NCI-H128 (cell line): ENCODE measurements at regions not wholly inside any gene's neighbourhood (a gene's known extent, or its start where the extent isn't known, plus 50 kb on each side); places are given as distances from the start of the nearest gene placed in this dataset.
"Not testable (repeated sequence)": the region's sequence is repeated elsewhere in the genome, so short reads cannot be mapped to it uniquely, and the experiment has no call there.

Experiments used
- DNase-seq: peaks from one replicate; lab custom pipeline; 2025; ENCODE audit not compliant: unreplicated experiment; lab: John Stamatoyannopoulos, UW

- DNase-seq: not testable (repeated sequence)
These were observed 705.1 kb downstream of the STPG2 start for GRCh38 chr4:97437998-97438705.

DNA sequence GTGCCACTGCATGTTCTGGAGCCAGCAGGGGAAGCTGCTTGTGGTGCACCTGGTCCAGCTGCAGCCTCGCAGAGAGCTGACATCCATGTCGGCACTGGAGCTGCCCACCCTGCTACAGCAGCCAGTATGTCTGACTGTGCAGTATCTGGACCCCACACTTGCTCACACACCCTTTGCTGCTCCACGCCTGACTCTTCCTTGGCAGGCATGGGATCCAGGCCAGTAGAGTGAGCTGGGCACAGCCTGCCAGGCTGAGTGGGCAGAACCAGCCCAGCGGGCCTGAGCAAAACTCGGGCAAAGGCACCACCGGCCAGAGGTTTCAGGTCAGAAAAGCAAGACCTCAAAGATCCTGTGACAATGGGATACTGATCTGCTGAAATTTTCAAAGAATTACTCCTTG lies 690.1 kb downstream of the STPG2 start:
- no peak for DNase-seq

- DNase-seq: no peak
These were observed 686.0 kb downstream of the STPG2 start for GRCh38 chr4:97457253-97457652.

- DNase-seq: no peak
These were observed 675.0 kb downstream of the STPG2 start for GRCh38 chr4:97468272-97468671.

- no peak for DNase-seq
These were observed 667.7 kb downstream of the STPG2 start for GRCh38 chr4:97475621-97476020.

DNA sequence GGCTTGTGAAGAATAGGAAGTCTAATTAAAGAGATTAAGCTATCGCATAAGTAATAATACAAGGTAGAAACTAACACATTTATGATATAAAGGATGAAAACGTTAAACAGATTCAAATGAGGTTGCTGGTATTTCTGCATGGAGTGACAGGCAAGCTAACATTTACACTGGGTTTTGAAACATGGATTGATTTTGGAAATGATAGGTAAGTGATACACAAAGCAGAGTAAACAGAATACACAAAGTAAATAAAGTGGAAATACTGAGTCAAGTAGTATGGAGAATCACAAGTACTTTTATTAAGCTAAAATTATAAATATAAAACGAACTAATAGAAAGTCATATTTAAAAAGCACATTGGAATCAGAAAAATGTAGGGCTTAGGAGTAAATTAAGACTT lies 665.3 kb downstream of the STPG2 start:
- no peak for DNase-seq

DNA sequence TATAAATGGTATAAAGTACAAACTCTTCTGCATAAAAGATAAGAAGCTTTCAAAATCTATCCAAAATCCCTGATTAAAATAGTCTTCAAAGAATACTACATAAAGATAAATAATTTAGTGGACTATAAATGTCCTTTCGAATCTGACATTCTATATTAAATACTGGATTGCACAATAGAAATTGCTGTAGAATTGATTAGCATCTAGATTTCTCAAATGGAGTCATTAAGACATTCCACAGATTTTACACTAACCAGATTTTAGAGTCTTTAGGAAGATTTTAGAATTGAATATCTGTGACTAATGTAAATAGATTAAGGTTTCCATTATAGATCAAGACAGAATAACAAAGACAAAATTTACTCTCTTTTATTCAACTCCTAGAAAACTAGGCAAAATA lies 663.9 kb downstream of the STPG2 start:
- no peak for DNase-seq

DNA sequence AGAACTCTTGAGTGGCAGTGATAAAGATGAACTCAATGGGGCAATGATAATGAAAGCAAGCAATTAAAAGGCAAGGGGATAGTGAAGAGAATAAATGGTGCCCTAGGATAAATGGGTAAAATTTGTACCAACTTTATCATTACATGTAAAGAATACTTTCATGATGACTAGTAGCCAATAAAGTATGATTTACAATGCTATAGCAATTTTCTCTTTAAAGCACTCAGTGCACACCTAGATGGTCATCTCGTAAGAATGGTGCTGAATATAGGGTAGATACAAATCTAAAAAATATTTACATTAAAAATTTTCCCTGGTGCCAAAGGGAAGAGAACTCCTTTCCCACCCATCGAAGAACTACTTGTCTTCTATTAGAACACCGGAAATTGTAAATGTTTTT lies 651.4 kb downstream of the STPG2 start:
- DNase-seq: no peak

- DNase-seq: no peak
These were observed 649.3 kb downstream of the STPG2 start for GRCh38 chr4:97493815-97494518.

GRCh38 chr4:97496298-97496873 lies 646.9 kb downstream of the STPG2 start:
- no peak for DNase-seq

- DNase-seq: no peak
These were observed 644.4 kb downstream of the STPG2 start for GRCh38 chr4:97498875-97499274.

- no peak for DNase-seq
These were observed 642.9 kb downstream of the STPG2 start for GRCh38 chr4:97500423-97500822.

- no peak for DNase-seq
These were observed 638.6 kb downstream of the STPG2 start for GRCh38 chr4:97504713-97505112.

DNA sequence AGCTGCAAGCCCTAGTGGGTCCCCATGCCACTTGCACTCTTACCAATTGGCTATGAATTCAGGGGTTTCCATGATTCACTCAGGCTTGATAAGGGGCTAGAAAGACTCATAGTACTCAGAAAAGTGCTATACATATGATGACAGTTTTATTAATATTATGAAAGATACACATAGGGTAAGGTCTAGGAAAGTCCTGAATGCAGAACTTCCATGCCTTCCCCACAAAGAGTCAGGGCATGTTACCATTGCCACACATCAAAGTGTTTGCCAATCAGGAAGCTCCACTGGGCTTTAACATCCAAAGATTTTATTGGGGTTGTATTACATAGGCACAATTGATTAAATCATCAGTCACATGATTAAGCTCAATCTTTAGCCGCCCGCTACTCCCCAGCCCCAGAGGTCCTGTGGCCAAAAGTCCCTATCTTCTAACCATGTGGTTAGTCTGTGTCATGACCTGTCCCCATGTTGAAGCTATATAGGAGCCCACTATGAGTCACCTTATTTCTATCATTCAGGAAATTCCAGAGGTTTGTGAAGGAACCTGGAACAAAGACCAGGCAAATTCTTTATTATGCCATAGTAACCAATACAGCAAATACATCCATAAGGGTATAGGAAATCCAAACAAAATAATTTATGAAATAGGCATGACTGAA lies 635.6 kb downstream of the STPG2 start:
- DNase-seq: no peak
